ENCODE measurements at regions not wholly inside any gene's neighbourhood (a gene's known extent, or its start where the extent isn't known, plus 50 kb on each side); places are given as distances from the start of the nearest gene placed in this dataset.
"Not testable (repeated sequence)": the region's sequence is repeated elsewhere in the genome, so short reads cannot be mapped to it uniquely, and the experiment has no call there.

DNA sequence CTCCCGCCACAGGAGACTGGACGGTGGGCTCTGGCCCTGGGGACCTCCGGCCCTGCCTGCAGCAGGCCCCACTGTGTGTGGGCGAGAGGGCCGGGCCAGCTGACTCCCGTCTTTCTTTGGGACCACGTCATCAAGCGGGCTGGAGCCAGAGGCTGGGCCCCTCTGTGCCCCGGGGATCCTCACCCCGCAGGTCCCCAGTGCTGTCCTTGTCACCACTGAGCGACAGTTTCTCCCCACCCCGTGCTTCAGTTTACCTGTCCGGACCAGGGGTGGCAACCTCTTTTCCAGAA, 181.9 kb upstream of the ZNF469 start:
- DNase-seq (ENCODE audit: low read depth in 2 of 2) = no peak

DNA sequence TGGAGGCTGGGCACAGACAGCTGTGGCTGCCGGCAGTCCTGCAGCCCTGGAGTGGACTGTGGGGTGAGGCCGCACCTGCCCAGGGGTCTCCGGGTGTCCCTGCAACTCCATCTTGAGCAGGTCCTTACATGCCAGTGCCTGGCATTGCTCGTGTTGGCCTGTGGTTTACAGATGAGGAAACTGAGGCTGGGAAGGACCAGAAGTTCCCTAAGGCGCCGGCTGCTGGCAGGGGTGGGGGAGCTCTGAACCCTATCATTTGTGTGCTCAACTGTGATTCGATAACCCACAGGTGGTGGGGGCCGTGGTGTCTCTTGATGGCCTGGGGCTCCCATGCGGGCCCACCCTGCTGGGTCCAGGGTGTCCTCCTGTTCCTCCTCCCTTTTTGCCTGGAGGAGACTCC, 181.1 kb upstream of the ZNF469 start:
- DNase-seq (ENCODE audit: low read depth in 2 of 2) = not testable (repeated sequence)

DNA sequence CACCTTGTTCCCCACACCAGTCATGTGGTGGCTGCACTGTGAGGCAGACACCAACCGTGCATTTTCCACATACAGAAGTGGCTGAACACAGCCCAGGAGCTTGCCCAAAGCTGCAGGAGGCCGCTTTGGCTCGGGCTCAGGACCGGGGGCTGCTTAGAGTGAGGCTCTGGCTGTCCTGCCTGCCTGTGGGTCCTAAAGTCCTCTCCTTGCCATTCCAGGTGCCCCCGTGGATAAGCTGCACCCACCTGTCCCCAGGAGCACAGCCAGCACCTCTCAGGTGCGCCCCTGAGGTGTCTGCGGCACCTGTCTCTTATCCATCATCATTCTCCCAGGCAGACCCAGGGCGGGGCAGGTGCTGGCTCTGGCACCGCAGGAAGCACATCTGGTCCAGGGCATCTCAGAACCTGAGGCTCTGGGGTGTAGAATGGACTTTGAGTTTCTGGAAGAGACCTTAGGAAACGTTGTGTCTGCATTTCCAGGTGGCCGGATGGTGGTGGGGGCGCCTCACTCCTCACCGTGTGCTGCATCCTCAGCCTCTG, 180.5 kb upstream of the ZNF469 start:
- DNase-seq (ENCODE audit: low read depth in 2 of 2) = no peak

DNA sequence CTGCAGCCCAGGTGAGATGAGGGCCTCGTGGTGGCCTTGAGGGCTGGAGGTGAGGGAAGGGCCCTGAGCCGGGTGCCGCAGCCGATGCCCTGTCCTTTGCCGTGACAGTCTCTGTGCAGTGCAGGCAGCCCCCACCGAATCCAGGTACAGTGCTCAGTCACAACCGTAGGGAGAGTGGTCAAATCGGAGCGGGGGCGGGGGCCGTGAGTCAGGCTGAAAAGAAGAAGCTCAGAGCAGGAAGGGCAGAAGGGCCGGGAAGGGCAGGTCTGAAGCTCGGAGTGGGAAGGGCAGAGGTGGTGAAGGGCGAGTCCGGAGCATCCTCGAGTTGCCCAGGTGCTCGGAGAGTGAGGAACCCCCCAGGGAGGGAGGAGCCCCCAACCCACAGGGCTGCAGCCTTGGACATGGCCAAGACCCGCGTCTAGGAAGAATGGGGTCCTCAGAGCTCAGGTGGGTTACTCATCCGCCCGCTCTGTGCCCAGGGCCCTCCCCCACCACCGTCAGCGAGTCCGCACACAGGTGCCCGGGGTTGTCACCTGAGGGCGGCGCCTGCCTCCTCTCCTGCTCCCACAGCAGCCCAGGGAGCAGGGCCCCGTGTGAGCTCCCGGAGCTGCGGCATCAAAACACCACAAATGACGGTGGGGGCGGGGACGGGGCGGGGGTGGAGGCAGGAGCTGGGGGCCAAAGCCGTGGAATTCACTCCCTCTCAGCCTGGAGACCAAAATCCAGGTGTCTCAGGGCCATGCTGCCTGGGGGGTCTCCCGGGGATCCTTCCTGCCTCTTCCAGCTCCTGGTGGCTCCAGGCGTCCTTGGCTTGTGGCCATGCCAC, 179.7 kb upstream of the ZNF469 start:
- DNase-seq (ENCODE audit: low read depth in 2 of 2) = not testable (repeated sequence)

DNA sequence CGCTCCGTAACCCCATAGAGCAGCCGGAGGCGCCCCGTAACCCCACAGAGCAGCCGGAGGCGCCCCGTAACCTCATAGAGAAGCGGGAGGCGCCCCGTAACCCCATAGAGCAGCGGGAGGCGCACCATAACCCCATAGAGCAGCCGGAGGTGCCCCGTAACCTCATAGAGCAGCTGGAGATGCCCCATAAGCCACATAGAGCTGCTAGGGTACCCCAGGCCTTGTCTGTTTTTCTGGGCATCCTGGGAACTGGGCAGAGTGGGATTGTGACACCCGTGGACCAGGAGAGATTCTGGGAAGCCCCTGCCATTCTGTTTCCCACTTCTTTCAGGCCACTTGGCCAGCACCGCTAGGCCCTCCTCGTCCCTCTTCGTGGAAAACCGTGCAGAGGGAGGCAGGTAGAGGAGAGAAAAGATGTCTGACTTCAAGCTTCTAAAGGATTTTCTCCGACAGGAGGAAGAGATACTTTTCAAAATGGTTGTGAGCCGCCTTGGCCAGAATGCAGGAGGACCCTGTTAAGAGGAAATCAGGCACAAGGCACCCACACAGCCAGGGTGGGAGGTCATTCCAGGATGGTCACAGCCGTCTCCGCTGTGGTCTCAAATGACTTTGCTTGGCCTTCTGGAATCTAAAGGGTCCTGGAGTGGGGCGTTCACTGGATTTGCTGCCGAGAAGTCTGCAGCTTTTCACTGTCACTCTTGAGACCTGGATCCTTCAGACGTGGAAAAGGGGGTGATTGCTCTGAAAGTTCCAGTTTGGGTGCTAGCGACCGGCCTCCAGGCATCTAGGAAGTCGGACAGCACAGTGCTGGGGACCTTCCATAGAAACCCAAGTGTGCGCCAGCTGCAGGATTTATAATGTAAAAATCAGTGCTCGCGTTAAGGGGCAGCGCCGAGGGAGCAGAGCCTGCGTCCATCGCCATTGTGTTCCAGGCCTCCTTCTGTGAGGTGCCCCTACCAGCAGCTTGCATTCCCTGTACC, 178.3 kb upstream of the ZNF469 start:
- DNase-seq (ENCODE audit: low read depth in 2 of 2) = not testable (repeated sequence)

DNA sequence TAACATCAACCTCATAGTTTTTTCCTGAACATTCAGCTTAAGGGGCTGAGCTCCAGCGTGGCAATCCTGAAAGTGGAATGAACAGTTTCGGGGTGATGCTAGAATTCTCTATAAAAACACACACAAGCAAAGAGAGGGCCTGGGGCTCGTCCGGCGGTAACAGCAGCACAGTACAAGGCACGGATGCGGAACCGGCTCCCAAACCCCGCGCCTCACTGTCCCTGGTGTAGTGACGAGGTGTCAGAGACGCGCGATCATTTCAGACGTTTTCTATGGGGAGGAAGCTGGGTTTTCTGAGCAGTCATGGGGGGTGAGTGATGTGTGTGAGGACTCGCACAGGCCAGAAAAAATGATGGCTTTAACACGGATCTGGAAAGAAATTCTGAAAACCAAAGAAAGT, 177.3 kb upstream of the ZNF469 start:
- DNase-seq (ENCODE audit: low read depth in 2 of 2) = not testable (repeated sequence)

DNA sequence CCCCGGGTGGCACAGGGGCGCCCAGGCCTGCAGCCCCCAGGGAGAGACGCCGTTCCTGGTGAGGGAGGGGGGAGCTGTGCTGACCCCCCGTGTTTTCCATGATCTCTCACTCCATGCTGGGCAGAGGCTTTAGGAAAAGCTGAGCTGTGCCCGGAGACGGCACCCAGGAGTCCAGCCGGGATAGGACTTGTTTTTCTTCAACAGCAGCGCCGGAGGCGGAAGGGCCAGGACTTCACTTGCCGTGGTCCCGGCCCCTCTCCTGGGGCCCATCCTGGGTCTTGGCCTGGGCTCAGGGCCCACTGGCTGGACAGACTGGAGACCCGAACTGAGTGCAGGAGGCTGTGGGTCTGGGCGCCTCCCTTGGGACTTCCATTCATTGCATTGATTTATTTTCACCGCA, 176.8 kb upstream of the ZNF469 start:
- DNase-seq (ENCODE audit: low read depth in 2 of 2) = not testable (repeated sequence)

DNA sequence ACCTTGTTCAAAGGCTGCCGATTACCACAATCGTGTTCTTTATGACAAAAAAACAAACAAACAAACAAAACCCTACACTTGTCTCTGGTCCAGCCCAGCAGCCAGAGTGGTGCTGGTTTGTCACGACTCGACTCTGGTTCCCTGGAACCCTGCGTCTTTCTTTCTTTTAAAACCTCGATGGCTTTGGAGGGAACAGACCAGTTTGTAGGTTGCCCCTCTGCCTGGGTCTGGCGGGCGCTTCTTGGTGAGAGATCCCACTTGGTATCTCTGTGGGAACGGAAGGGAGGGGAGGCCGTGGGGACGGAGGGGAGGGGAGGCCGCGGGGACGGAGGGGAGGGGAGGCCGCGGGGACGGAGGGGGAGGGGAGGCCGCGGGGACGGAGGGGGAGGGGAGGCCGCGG, 176.2 kb upstream of the ZNF469 start:
- not testable (repeated sequence) for DNase-seq (ENCODE audit: low read depth in 2 of 2)

DNA sequence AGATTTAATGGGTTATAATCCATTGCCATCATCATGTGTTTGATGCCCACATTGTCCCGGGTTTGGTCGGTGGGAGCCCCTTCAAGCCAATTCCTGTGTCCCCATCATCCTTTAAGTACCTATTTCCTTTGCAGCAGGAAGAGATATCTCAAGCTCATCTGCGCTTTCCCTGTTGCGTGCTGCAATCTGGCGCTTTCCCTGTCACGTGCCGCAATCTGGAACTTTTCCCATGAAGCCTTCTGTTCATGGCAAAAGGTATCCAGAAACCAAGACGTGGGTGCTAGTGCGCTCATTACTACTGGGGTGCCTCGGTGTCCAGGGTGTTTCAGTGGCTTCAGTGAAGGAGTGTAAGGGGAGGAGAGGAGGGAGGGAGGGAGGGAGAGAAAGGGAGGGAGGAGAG, 174.6 kb upstream of the ZNF469 start:
- DNase-seq (ENCODE audit: low read depth in 2 of 2) = no peak

DNA sequence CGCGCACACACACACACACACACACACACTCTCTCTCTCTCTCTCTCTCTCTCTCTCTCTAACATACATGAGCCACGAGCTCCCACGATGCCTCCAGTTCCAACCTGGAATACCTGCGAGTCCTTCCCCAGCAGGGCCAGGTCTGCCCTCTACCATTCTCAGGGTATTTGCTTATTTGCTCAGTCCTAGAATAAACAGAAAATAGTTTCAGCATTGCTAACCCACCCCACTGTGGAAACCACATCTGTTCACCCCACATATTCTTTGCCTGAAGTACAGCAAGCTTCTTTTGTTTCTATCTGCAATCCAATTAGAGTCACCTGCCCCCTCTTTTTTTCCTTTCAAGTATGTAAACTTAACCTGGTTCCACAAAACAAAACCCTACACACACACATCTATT, 174.0 kb upstream of the ZNF469 start:
- not testable (repeated sequence) for DNase-seq (ENCODE audit: low read depth in 2 of 2)

DNA sequence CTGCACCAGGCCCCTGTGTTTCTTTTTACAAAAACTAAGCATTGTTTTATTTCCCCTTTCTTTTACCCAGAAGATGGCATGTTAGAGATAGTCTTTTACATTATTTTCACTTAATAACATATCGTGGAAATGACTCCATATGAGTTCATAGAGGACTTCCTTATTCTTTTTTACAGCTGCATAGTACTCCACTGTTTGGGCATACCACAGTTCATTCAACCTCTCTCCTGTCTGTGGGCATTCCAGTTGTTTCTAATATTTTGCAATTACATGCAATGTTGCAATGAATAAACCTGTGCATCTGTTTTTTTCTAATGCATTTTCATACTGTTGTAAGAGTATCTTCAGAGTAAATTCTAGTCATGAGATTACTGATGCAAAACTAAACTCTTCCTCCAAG, 173.2 kb upstream of the ZNF469 start:
- DNase-seq (ENCODE audit: low read depth in 2 of 2) = not testable (repeated sequence)

DNA sequence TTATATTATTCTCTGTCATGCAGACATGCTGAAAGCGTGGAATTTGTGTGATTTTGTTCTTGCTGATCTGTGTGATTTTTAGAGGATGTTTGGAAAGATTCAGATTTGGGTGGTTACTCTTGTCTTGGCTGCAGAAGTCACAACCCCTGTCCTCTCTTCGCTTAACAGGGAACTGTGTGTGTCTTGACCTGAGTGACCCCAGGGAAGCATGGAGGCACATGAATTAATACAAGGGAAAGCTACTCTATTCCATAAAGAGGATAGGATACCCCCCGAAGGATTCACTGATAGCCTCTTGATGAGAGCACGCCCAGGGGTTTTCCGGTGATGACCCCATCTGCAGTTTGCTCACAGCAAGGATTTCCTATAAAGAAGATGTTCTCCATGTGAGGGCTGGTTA, 168.8 kb upstream of the ZNF469 start:
- DNase-seq (ENCODE audit: low read depth in 2 of 2) = not testable (repeated sequence)

DNA sequence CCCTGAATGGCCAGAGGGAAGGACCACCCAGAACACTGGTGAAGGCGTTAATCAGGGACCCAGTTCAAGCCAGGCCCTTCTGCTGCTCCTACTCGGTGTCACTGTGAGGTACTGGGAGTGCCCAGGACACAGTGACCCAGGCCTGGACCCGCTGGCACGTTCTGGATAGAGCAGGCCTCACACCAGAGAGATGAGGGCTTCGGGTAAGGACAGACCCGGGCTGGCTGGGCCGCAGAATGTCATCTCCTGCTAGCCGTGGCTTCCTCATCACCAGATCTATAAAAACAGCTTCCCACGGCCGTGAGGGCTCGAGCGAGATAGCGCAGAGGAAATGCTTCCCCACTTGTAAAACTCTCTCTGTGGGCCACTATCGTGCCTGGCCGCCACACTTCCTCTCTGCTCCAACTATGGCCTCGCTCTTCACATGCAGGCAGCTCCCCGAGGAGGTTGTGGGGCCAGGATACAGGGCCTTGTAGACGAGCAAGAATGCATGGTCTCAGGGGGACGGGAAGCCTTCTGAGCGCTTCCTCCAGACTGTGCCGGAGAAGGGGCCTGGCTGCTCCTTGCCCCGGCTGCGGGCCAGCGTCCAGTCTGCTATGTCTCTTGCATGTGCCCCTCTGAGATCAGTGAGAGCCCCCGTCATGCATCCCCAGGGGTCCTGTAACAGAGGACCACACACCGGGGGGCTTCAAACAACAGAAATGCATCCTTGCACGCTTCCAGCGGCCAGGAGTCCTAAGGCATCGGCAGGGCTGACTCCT, 161.6 kb upstream of the ZNF469 start:
- DNase-seq (ENCODE audit: low read depth in 2 of 2) = not testable (repeated sequence)

DNA sequence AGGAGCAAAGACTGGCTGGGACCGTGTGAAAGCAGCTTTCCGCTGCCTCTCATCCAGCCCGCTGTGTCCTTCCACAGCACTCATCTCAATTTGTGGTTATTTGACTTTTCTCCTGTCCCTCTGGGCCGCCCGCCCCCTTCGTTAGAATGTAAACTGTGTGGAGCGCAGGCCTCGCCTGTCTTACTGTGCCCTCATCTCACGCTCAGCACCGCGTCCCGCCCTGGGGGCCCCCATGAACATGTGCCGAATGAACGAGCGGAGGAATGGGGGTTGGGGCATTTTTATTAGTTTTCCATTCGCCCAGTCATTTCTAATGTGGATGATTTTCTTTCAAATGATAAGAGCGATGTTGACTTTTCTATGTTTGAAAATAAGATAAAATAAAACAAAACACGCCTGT, 159.1 kb upstream of the ZNF469 start:
- not testable (repeated sequence) for DNase-seq (ENCODE audit: low read depth in 2 of 2)

DNA sequence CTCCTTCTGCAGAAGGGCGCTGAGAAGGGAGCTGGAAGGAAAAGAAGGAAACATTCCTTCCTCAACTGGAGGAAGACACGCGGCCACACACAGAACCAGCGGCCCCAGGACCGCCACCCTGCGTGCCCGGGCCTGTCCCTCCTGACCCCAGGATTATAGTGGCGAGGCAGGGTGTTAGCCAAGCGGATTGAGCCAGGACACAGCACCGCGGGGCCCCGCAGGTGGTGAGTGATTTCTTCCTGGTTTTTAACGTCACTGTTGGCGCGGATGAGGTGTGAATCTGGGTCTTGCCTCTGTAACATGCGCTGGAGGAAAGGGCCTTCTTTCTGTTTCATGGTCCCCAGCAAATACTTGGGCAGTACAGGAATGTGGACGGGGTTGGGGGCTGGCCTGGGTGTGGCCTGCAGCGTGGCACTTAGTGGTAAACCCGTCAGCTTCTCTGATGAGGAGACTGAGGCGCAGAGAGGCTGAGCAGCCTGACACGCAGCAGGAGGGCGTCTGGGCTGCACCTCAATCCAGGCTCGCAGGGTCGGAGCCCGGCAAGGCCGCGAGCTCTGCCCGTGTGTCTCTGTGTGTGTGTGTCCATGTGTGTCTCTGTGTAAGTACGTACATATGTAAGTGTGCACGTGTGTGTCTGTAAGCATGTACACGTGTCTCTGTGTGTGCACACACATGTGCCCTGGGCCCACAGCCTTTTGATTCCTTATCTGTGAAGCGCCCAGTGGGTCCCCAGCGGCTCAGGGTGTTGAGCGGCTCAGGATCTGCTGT, 158.4 kb upstream of the ZNF469 start:
- DNase-seq (ENCODE audit: low read depth in 2 of 2) = not testable (repeated sequence)

DNA sequence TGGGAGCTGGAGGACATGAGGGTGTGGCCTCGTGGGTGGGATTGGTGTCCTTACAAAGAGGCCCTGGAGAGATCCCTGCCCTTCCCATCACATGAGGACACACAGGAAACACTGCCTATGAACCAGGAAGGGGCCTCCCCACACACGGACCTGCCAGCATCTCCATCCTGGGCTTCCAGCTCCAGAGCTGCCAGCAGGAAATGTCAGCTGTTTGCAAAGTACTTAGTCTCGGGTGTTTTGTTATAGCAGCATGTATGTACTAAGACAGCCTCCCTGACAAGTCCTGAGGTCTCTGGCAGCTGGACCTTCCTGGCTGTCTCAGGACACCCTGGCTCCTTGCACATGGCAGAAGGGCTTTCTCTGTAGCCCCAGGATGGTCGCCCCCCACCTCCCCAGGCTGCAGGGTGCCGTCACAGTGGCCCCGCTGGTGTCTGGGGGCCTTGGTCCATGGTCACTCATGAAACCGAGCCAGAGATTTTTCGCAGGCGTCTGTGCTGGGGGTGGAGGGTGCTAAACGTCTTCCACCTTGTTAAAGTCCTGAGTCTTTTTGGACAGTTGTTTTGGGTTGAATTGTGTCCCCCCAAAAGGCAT, 157.0 kb upstream of the ZNF469 start:
- DNase-seq (ENCODE audit: low read depth in 2 of 2) = not testable (repeated sequence)

DNA sequence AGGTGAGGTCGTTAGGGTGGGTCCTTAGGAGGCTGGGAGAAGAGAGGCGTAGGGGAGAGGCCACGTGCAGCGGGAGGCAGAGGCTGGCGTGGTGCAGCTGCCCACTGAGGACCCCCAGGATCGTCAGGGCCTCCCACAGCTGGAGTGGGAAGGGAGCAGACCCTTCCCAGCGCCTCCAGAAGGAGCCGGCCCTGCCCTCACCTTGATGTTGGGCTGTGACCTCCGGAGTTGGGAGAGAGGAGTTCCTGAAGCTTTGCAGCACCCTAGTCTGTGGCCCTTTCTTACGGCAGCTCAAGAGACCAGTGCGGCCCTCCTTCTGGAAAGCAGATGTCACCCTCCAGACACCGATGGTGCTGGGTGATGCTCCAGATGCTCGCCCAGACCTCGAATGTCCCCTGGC, 156.5 kb upstream of the ZNF469 start:
- DNase-seq (ENCODE audit: low read depth in 2 of 2) = not testable (repeated sequence)

DNA sequence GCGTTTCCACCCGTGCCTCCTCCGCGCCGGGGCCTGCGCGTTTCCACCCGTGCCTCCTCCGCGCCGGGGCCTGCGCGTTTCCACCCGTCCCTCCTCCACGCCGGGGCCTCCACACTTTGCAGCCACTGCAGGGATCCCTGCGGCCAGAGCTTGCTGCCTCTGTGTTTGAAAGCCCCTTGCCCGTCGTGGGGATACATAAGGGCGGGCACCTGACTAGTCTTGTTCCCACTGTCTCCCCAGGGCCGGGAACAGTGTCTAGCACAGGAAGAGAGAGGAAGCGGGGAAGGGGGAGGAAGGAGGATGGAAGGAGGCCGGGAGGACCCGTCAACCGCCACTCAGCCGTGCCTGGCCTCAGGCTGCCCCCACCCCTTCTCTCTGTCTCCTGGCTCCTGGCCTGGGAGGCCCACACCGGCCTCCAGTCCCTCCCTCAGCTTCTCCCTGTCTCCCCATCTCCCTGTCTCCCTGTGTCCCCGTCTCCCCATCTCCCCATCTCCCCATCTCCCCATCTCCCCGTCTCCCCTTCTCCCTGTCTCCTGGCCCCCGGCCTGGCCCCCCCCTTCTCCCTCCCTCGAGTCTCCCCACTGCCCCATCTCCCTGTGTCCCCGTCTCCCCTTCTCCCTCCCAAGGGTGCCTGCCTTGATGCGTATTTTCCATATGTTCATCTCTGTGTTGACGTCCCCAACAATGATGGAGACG, 155.6 kb upstream of the ZNF469 start:
- not testable (repeated sequence) for DNase-seq (ENCODE audit: low read depth in 2 of 2)

DNA sequence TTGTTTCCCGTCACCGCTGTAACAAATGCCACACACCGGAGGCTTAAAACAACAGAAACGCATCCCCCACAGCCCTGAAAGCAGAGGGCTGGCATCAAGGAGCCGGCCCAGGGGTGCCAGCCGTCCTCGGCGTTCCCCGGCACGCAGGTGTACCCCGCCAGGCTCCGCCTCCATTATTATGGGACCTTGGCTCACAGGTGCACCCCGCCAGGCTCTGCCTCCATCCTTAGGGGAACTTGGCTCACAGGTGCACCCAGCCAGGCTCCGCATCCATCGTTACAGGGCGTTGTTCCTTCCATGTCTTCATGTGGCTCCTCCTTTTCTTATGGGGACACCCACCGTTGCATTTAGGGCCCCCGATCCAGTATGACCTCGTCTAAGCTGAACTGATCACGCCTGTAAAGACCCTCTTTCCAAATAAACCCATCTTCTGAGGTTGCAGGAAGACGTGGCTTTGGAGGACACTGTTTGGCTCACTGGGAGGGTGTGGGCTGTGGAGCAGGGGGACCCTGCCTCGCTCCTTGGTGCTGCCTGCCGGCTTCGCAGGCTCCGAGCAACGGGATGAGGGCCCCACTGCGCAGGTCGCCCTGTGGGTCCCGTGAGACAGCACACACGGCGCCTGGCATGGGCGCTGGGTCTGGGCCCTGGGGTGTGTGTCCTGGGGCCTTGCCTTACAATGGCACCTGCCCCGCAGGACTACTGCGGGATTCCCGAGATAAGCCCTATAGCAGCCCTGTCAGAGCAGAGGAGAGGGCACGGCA, 154.9 kb upstream of the ZNF469 start:
- DNase-seq (ENCODE audit: low read depth in 2 of 2) = not testable (repeated sequence)
